ENCODE measurements at regions not wholly inside any gene's neighbourhood (a gene's known extent, or its start where the extent isn't known, plus 50 kb on each side); places are given as distances from the start of the nearest gene placed in this dataset.

GRCh38 chr6:25002326-25003091 lies 66.7 kb upstream of the RIPOR2 start:
- H3K4me3 ChIP-seq (ENCODE audit: low read length): no peak overlapping the region
- no peaks in the 10 kb centered on the region for H3K9me3 ChIP-seq (ENCODE audit: insufficient read depth, low read depth, low read length)
- H3K27ac ChIP-seq (ENCODE audit: low read length): no peak overlapping the region
- H3K9ac ChIP-seq (ENCODE audit: low read depth, low read length): no peak overlapping the region
- H3K36me3 ChIP-seq (ENCODE audit: insufficient read depth, low read depth, low read length): no peaks in the 10 kb centered on the region
- no peaks in the 10 kb centered on the region for H3K27me3 ChIP-seq (ENCODE audit: insufficient read depth, low read length)
- H3K4me1 ChIP-seq (ENCODE audit: insufficient read depth, low read length): peaks cover 20% of the 10 kb centered on the region; the same call in 1 of the 2 replicates

- H3K27me3 ChIP-seq (ENCODE audit: insufficient read depth, low read length): no peaks in the 10 kb centered on the region
- no peak overlapping the region for H3K4me3 ChIP-seq (ENCODE audit: low read length)
- no peaks in the 10 kb centered on the region for H3K36me3 ChIP-seq (ENCODE audit: insufficient read depth, low read depth, low read length)
- peaks cover 8% of the 10 kb centered on the region; the same call in 1 of the 2 replicates for H3K4me1 ChIP-seq (ENCODE audit: insufficient read depth, low read length)
- H3K9me3 ChIP-seq (ENCODE audit: insufficient read depth, low read depth, low read length): no peaks in the 10 kb centered on the region
- H3K27ac ChIP-seq (ENCODE audit: low read length): no peak overlapping the region
- no peak overlapping the region for H3K9ac ChIP-seq (ENCODE audit: low read depth, low read length)
These were observed 68.6 kb upstream of the RIPOR2 start for GRCh38 chr6:25004357-25004756.

GRCh38 chr6:25005010-25005409 lies 69.2 kb upstream of the RIPOR2 start:
- H3K36me3 ChIP-seq (ENCODE audit: insufficient read depth, low read depth, low read length): no peaks in the 10 kb centered on the region
- H3K27me3 ChIP-seq (ENCODE audit: insufficient read depth, low read length): no peaks in the 10 kb centered on the region
- no peak overlapping the region for H3K27ac ChIP-seq (ENCODE audit: low read length)
- H3K4me3 ChIP-seq (ENCODE audit: low read length): no peak overlapping the region
- H3K9ac ChIP-seq (ENCODE audit: low read depth, low read length): no peak overlapping the region
- H3K4me1 ChIP-seq (ENCODE audit: insufficient read depth, low read length): peaks cover 8% of the 10 kb centered on the region; the same call in 1 of the 2 replicates
- H3K9me3 ChIP-seq (ENCODE audit: insufficient read depth, low read depth, low read length): no peaks in the 10 kb centered on the region

GRCh38 chr6:25006075-25006474 lies 70.3 kb upstream of the RIPOR2 start:
- Histone ChIP-seq H3K4me3 (ENCODE audit: low read length) (no peak overlapping the region), H3K4me1 (ENCODE audit: insufficient read depth, low read length) (peaks cover 8% of the 10 kb centered on the region; the same call in 1 of the 2 replicates), H3K9me3 (ENCODE audit: insufficient read depth, low read depth, low read length) (no peaks in the 10 kb centered on the region), H3K27me3 (ENCODE audit: insufficient read depth, low read length) (no peaks in the 10 kb centered on the region), H3K27ac (ENCODE audit: low read length) (no peak overlapping the region), H3K9ac (ENCODE audit: low read depth, low read length) (no peak overlapping the region), H3K36me3 (ENCODE audit: insufficient read depth, low read depth, low read length) (no peaks in the 10 kb centered on the region)

- Histone ChIP-seq H3K4me1 (ENCODE audit: insufficient read depth, low read length) (peaks cover 8% of the 10 kb centered on the region; the same call in 1 of the 2 replicates), H3K9me3 (ENCODE audit: insufficient read depth, low read depth, low read length) (no peaks in the 10 kb centered on the region), H3K4me3 (ENCODE audit: low read length) (no peak overlapping the region), H3K27me3 (ENCODE audit: insufficient read depth, low read length) (no peaks in the 10 kb centered on the region), H3K36me3 (ENCODE audit: insufficient read depth, low read depth, low read length) (no peaks in the 10 kb centered on the region), H3K9ac (ENCODE audit: low read depth, low read length) (no peak overlapping the region), H3K27ac (ENCODE audit: low read length) (no peak overlapping the region)
These were observed 70.8 kb upstream of the RIPOR2 start for GRCh38 chr6:25006565-25007001.

- Histone ChIP-seq H3K9ac (ENCODE audit: low read depth, low read length) (no peak overlapping the region), H3K4me3 (ENCODE audit: low read length) (no peak overlapping the region), H3K27ac (ENCODE audit: low read length) (no peak overlapping the region), H3K4me1 (ENCODE audit: insufficient read depth, low read length) (peaks cover 8% of the 10 kb centered on the region; the same call in 1 of the 2 replicates), H3K27me3 (ENCODE audit: insufficient read depth, low read length) (no peaks in the 10 kb centered on the region), H3K9me3 (ENCODE audit: insufficient read depth, low read depth, low read length) (no peaks in the 10 kb centered on the region), H3K36me3 (ENCODE audit: insufficient read depth, low read depth, low read length) (no peaks in the 10 kb centered on the region)
These were observed 71.5 kb upstream of the RIPOR2 start for GRCh38 chr6:25007269-25007699.

GRCh38 chr6:25008707-25009392 lies 73.1 kb upstream of the RIPOR2 start:
- H3K4me1 ChIP-seq (ENCODE audit: insufficient read depth, low read length): peaks cover 8% of the 10 kb centered on the region; the same call in 1 of the 2 replicates
- H3K27me3 ChIP-seq (ENCODE audit: insufficient read depth, low read length): no peaks in the 10 kb centered on the region
- no peak overlapping the region for H3K27ac ChIP-seq (ENCODE audit: low read length)
- no peaks in the 10 kb centered on the region for H3K36me3 ChIP-seq (ENCODE audit: insufficient read depth, low read depth, low read length)
- no peak overlapping the region for H3K9ac ChIP-seq (ENCODE audit: low read depth, low read length)
- H3K4me3 ChIP-seq (ENCODE audit: low read length): no peak overlapping the region
- no peaks in the 10 kb centered on the region for H3K9me3 ChIP-seq (ENCODE audit: insufficient read depth, low read depth, low read length)

- Histone ChIP-seq H3K36me3 (ENCODE audit: insufficient read depth, low read depth, low read length) (no peaks in the 10 kb centered on the region), H3K9me3 (ENCODE audit: insufficient read depth, low read depth, low read length) (no peaks in the 10 kb centered on the region), H3K4me3 (ENCODE audit: low read length) (no peak overlapping the region), H3K27me3 (ENCODE audit: insufficient read depth, low read length) (no peaks in the 10 kb centered on the region), H3K27ac (ENCODE audit: low read length) (no peak overlapping the region), H3K4me1 (ENCODE audit: insufficient read depth, low read length) (peaks cover 8% of the 10 kb centered on the region; the same call in 1 of the 2 replicates), H3K9ac (ENCODE audit: low read depth, low read length) (no peak overlapping the region)
These were observed 73.6 kb upstream of the RIPOR2 start for GRCh38 chr6:25009393-25009710.

- H3K27ac ChIP-seq (ENCODE audit: low read length): no peak overlapping the region
- H3K4me3 ChIP-seq (ENCODE audit: low read length): no peak overlapping the region
- H3K36me3 ChIP-seq (ENCODE audit: insufficient read depth, low read depth, low read length): no peaks in the 10 kb centered on the region
- H3K9ac ChIP-seq (ENCODE audit: low read depth, low read length): no peak overlapping the region
- H3K4me1 ChIP-seq (ENCODE audit: insufficient read depth, low read length): peaks cover 8% of the 10 kb centered on the region; the same call in 1 of the 2 replicates
- H3K27me3 ChIP-seq (ENCODE audit: insufficient read depth, low read length): no peaks in the 10 kb centered on the region
- H3K9me3 ChIP-seq (ENCODE audit: insufficient read depth, low read depth, low read length): no peaks in the 10 kb centered on the region
These were observed 74.4 kb upstream of the RIPOR2 start for GRCh38 chr6:25010176-25010575.

GRCh38 chr6:25010902-25011625 lies 75.3 kb upstream of the RIPOR2 start:
- H3K27me3 ChIP-seq (ENCODE audit: insufficient read depth, low read length): no peaks in the 10 kb centered on the region
- H3K4me3 ChIP-seq (ENCODE audit: low read length): no peak overlapping the region
- H3K9me3 ChIP-seq (ENCODE audit: insufficient read depth, low read depth, low read length): no peaks in the 10 kb centered on the region
- H3K27ac ChIP-seq (ENCODE audit: low read length): no peak overlapping the region
- peaks cover 7% of the 10 kb centered on the region; the same call in 1 of the 2 replicates for H3K4me1 ChIP-seq (ENCODE audit: insufficient read depth, low read length)
- no peak overlapping the region for H3K9ac ChIP-seq (ENCODE audit: low read depth, low read length)
- no peaks in the 10 kb centered on the region for H3K36me3 ChIP-seq (ENCODE audit: insufficient read depth, low read depth, low read length)

- Histone ChIP-seq H3K27me3 (ENCODE audit: insufficient read depth, low read length) (no peaks in the 10 kb centered on the region), H3K4me1 (ENCODE audit: insufficient read depth, low read length) (peaks cover 12% of the 10 kb centered on the region; the same call in 1 of the 2 replicates), H3K9me3 (ENCODE audit: insufficient read depth, low read depth, low read length) (no peaks in the 10 kb centered on the region), H3K9ac (ENCODE audit: low read depth, low read length) (no peak overlapping the region), H3K4me3 (ENCODE audit: low read length) (no peak overlapping the region), H3K27ac (ENCODE audit: low read length) (no peak overlapping the region), H3K36me3 (ENCODE audit: insufficient read depth, low read depth, low read length) (no peaks in the 10 kb centered on the region)
These were observed 76.9 kb upstream of the RIPOR2 start for GRCh38 chr6:25012657-25013056.

Measured in iPS-20b (cell line).